OCI-LY3 (cell line): ENCODE measurements at regions not wholly inside any gene's neighbourhood (a gene's known extent, or its start where the extent isn't known, plus 50 kb on each side); places are given as distances from the start of the nearest gene placed in this dataset.

Source experiments
- EZH2phosphoT487 ChIP-seq: fragments of 200-600 bp; shearing (Covaris generic); IDR thresholded peaks from 2 replicates; pipeline ENCODE4 v1.6.1; 2018; ENCODE audit warnings: antibody characterized with exemption, mixed run types, low read depth
- TF ChIP-seq, protein P1 (sequence below): fragments of 200-600, 300-600 bp; sonication (generic); IDR thresholded peaks from 2 replicates; pipeline ENCODE4 v1.5.1; 2014; ENCODE audit warnings: antibody characterized with exemption, low read length, low read depth

DNA sequence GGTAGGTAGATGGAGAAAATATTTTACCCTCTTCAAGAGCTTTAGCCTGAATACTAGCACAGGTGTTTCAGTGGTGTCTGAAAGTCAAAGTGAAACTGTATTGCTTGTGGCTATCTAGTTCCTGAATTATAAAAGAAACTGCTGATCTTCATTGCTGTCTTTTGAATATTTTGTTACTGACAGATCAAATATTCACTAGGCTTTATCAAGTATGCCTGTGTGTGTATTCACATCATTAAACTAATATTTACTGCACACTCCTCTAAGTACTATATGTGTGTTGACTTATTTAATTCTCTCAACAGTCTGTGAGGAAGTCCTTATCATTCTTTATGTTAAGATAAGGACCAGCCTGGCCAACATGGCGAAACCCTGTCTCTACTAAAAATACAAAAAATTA is 139.6 kb downstream of the SOCS6 start:
- TF ChIP-seq, protein P1, sequence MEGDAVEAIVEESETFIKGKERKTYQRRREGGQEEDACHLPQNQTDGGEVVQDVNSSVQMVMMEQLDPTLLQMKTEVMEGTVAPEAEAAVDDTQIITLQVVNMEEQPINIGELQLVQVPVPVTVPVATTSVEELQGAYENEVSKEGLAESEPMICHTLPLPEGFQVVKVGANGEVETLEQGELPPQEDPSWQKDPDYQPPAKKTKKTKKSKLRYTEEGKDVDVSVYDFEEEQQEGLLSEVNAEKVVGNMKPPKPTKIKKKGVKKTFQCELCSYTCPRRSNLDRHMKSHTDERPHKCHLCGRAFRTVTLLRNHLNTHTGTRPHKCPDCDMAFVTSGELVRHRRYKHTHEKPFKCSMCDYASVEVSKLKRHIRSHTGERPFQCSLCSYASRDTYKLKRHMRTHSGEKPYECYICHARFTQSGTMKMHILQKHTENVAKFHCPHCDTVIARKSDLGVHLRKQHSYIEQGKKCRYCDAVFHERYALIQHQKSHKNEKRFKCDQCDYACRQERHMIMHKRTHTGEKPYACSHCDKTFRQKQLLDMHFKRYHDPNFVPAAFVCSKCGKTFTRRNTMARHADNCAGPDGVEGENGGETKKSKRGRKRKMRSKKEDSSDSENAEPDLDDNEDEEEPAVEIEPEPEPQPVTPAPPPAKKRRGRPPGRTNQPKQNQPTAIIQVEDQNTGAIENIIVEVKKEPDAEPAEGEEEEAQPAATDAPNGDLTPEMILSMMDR, result no peak
- no peak for TF ChIP-seq EZH2phosphoT487
